H1 (cell line): ENCODE measurements at regions not wholly inside any gene's neighbourhood (a gene's known extent, or its start where the extent isn't known, plus 50 kb on each side); places are given as distances from the start of the nearest gene placed in this dataset.
A peak's percentile ranks its signal among the peaks of the same experiment; 100 is the strongest.

Experiments
- CTCF ChIA-PET: fragments of 300-600 bp; sonication (Branson Sonifier 250); formaldehyde crosslinking; loops from one replicate; lab custom pipeline; 2021; ENCODE audit not compliant: partially characterized antibody; lab: Charles Lee
- POLR2A ChIA-PET: fragments of 300-600 bp; sonication (Branson Sonifier 250); formaldehyde crosslinking; loops from one replicate; lab custom pipeline; 2021; ENCODE audit warnings: inconsistent platforms; ENCODE audit not compliant: partially characterized antibody; lab: Charles Lee
- DNase-seq, 2 experiments: peaks; one replicate each; pipeline versions ENCODE4 v3.0.0 to v3.0.0-alpha.2; 2010 to 2022; ENCODE audit warnings: low spot score in 2 of 2, low read depth in 1 of 2, mixed read lengths in 1 of 2
- FAIRE-seq: peaks from 2 replicates; lab custom pipeline; 2011; peaks lifted over from hg19 to GRCh38; lab: Jason Lieb, UNC
- H2AFZ ChIP-seq: 2 replicates; pipeline ENCODE4 v1.8.1; 2012; ENCODE audit warnings: low read length, inconsistent platforms
- H2AK5ac ChIP-seq: 2 replicates; pipeline ENCODE4 v1.6.1; 2013; ENCODE audit warnings: low read depth, low read length
- H2BK120ac ChIP-seq: replicated peaks from 2 replicates; pipeline ENCODE3; 2013; ENCODE audit warnings: low read depth, low read length, inconsistent platforms
- H2BK12ac ChIP-seq: 2 replicates; pipeline ENCODE4 v1.6.1; 2013; ENCODE audit warnings: low read depth, low read length
- H2BK15ac ChIP-seq: 2 replicates; pipeline ENCODE4 v1.6.1; 2013; ENCODE audit warnings: low read length
- H2BK20ac ChIP-seq: 2 replicates; pipeline ENCODE4 v1.6.1; 2013; ENCODE audit warnings: low read length
- H2BK5ac ChIP-seq: 2 replicates; pipeline ENCODE4 v1.6.1; 2013; ENCODE audit warnings: low read depth, low read length
- H3K14ac ChIP-seq: 2 replicates; pipeline ENCODE4 v1.6.1; 2013; ENCODE audit warnings: inconsistent platforms; ENCODE audit not compliant: insufficient read length
- H3K18ac ChIP-seq: 2 replicates; pipeline ENCODE4 v1.6.1; 2013; ENCODE audit warnings: low read length; ENCODE audit errors: extremely low read depth
- H3K23ac ChIP-seq: 2 replicates; pipeline ENCODE4 v1.6.1; 2013; ENCODE audit warnings: inconsistent platforms; ENCODE audit not compliant: insufficient read length
- H3K23me2 ChIP-seq: 2 replicates; pipeline ENCODE4 v1.6.1; 2013; ENCODE audit warnings: low read depth, low read length
- H3K27ac ChIP-seq: 2 replicates; pipeline ENCODE4 v1.6.1; 2011; ENCODE audit warnings: low read depth, low read length, inconsistent platforms
- H3K27me3 ChIP-seq, 4 experiments: replicated peaks in 1 of 4; 1 replicate in 1 of 4; 2 replicates in 3 of 4; pipeline versions ENCODE4 v1.6.1 to v1.8.1; 2011 to 2013; ENCODE audit warnings: low read length in 3 of 4, mild to moderate bottlenecking in 3 of 4, inconsistent platforms in 2 of 4, mixed read lengths in 2 of 4, moderate library complexity in 1 of 4; ENCODE audit not compliant: control insufficient read depth in 3 of 4, insufficient read depth in 3 of 4; ENCODE audit errors: extremely low read depth in 1 of 4
- H3K36me3 ChIP-seq, 4 experiments: 2 replicates each; pipeline versions ENCODE4 v1.6.1 to v1.8.1; 2011 to 2013; ENCODE audit warnings: mild to moderate bottlenecking in 4 of 4, low read length in 3 of 4, moderate library complexity in 2 of 4, control low read depth in 1 of 4, inconsistent platforms in 1 of 4; ENCODE audit not compliant: insufficient read depth in 4 of 4, control insufficient read depth in 2 of 4
- H3K4ac ChIP-seq: replicated peaks from 2 replicates; pipeline ENCODE3; 2013; ENCODE audit warnings: low read length, low read depth, mixed read lengths, inconsistent platforms; ENCODE audit not compliant: insufficient read length
- H3K4me1 ChIP-seq, 4 experiments: replicated peaks in 1 of 4; 1 replicate in 1 of 4; 2 replicates in 3 of 4; pipeline versions ENCODE4 v1.6.1 to v1.8.1; 2011 to 2013; ENCODE audit warnings: low read length in 3 of 4, inconsistent platforms in 2 of 4, mixed read lengths in 1 of 4; ENCODE audit not compliant: insufficient read depth in 4 of 4, control insufficient read depth in 3 of 4
- H3K4me2 ChIP-seq, 2 experiments: 2 replicates each; pipeline versions ENCODE4 v1.6.1 to v1.8.1; 2011 to 2013; ENCODE audit warnings: low read depth in 2 of 2, low read length in 2 of 2, control low read depth in 1 of 2, inconsistent platforms in 1 of 2, mild to moderate bottlenecking in 1 of 2; ENCODE audit not compliant: insufficient read depth in 1 of 2
- H3K4me3 ChIP-seq, 4 experiments: fragments of 200-600, 300-600 bp in 1 of 4; sonication (generic), shearing (Covaris generic), sonication (Bioruptor Twin) in 1 of 4; 2 replicates each; pipeline versions ENCODE4 v1.5.1 to v1.8.1; 2011 to 2016; ENCODE audit warnings: low read length in 4 of 4, low read depth in 3 of 4, control low read depth in 2 of 4, inconsistent platforms in 2 of 4, mild to moderate bottlenecking in 2 of 4, mixed read lengths in 1 of 4, moderate library complexity in 1 of 4; ENCODE audit not compliant: insufficient read depth in 2 of 4; ENCODE audit errors: extremely low read depth in 1 of 4
- H3K56ac ChIP-seq: replicated peaks from 2 replicates; pipeline ENCODE3; 2013; ENCODE audit warnings: low read depth, mild to moderate bottlenecking, mixed read lengths, low read length, inconsistent platforms; ENCODE audit not compliant: insufficient read length
- H3K79me1 ChIP-seq: 2 replicates; pipeline ENCODE4 v1.6.1; 2013; ENCODE audit warnings: low read depth, low read length, control low read depth
- H3K79me2 ChIP-seq, 2 experiments: 2 replicates each; pipeline versions ENCODE4 v1.6.1 to v1.8.1; 2012 to 2013; ENCODE audit warnings: low read length in 2 of 2, mild to moderate bottlenecking in 2 of 2, inconsistent platforms in 1 of 2; ENCODE audit not compliant: insufficient read depth in 2 of 2, control insufficient read depth in 1 of 2
- H3K9ac ChIP-seq, 4 experiments: replicated peaks in 1 of 4; 1 replicate in 1 of 4; 2 replicates in 3 of 4; pipeline versions ENCODE4 v1.6.1 to v1.8.1; 2011 to 2013; ENCODE audit warnings: low read depth in 3 of 4, low read length in 3 of 4, control low read depth in 2 of 4, mild to moderate bottlenecking in 2 of 4, moderate library complexity in 2 of 4, inconsistent platforms in 1 of 4; ENCODE audit errors: extremely low read depth in 1 of 4
- H3K9me3 ChIP-seq, 2 experiments: 2 replicates each; pipeline versions ENCODE4 v1.6.1 to v1.8.1; 2012 to 2013; ENCODE audit warnings: mild to moderate bottlenecking in 2 of 2, moderate library complexity in 2 of 2, control low read depth in 1 of 2, inconsistent platforms in 1 of 2, low read depth in 1 of 2, low read length in 1 of 2, mixed read lengths in 1 of 2; ENCODE audit not compliant: insufficient read depth in 2 of 2
- H4K20me1 ChIP-seq, 2 experiments: replicated peaks in 1 of 2; 2 replicates each; pipeline versions ENCODE3 to v1.8.1; 2011 to 2013; ENCODE audit warnings: inconsistent platforms in 2 of 2, low read length in 2 of 2, mild to moderate bottlenecking in 1 of 2; ENCODE audit not compliant: insufficient read depth in 2 of 2, control insufficient read depth in 1 of 2
- H4K5ac ChIP-seq: 2 replicates; pipeline ENCODE4 v1.6.1; 2013; ENCODE audit warnings: low read length, low read depth, mixed read lengths, inconsistent platforms; ENCODE audit not compliant: insufficient read length
- H4K8ac ChIP-seq: 2 replicates; pipeline ENCODE4 v1.8.0; 2013; ENCODE audit warnings: mild to moderate bottlenecking, moderate library complexity, low read length, inconsistent platforms; ENCODE audit not compliant: insufficient read depth; ENCODE audit errors: extremely low read depth
- H4K91ac ChIP-seq: replicated peaks from 2 replicates; pipeline ENCODE3; 2013; ENCODE audit warnings: low read length, mixed read lengths, inconsistent platforms; ENCODE audit not compliant: insufficient read length
- ATF3 ChIP-seq: IDR thresholded peaks from 2 replicates; pipeline ENCODE4 v1.6.1; 2011; ENCODE audit warnings: low read depth, mild to moderate bottlenecking, low read length; ENCODE audit not compliant: insufficient read depth
- BRCA1 ChIP-seq: IDR thresholded peaks from 2 replicates; pipeline ENCODE4 v1.6.1; 2012; ENCODE audit warnings: low read depth, low read length, improper control_type of control experiment
- CBX8 ChIP-seq: fragments of 300-800, 300-1000 bp; sonication (generic); IDR thresholded peaks from 2 replicates; pipeline ENCODE4 v1.7.1; 2016; ENCODE audit warnings: low read depth, low read length, borderline replicate concordance
- CHD1 ChIP-seq: IDR thresholded peaks from 2 replicates; pipeline ENCODE4 v1.6.1; 2012; ENCODE audit warnings: low read depth, low read length, improper control_type of control experiment
- CHD2 ChIP-seq: IDR thresholded peaks from 2 replicates; pipeline ENCODE4 v1.6.1; 2012; ENCODE audit warnings: low read length, improper control_type of control experiment
- EZH2 ChIP-seq: fragments of 200-600 bp; sonication (generic); IDR thresholded peaks from 2 replicates; pipeline ENCODE4 v1.7.1; 2012; ENCODE audit warnings: low read depth, mild to moderate bottlenecking, moderate library complexity, low read length, inconsistent platforms; ENCODE audit not compliant: severe bottlenecking
- HDAC2 ChIP-seq, 2 experiments: fragments of 300-600 bp in 1 of 2; sonication (generic) in 1 of 2; IDR thresholded peaks; 2 replicates each; pipeline ENCODE4 v1.6.1; 2011 to 2012; ENCODE audit warnings: low read depth in 2 of 2, low read length in 2 of 2, mild to moderate bottlenecking in 2 of 2, moderate library complexity in 2 of 2, borderline replicate concordance in 1 of 2, inconsistent platforms in 1 of 2
- KDM5A ChIP-seq: fragments of 200-600 bp; IDR thresholded peaks from 2 replicates; pipeline ENCODE4 v1.7.1; 2012; ENCODE audit warnings: mild to moderate bottlenecking, low read length, inconsistent platforms, mixed read lengths
- MAFK ChIP-seq: IDR thresholded peaks from 2 replicates; pipeline ENCODE4 v1.6.1; 2012; ENCODE audit warnings: low read depth, mild to moderate bottlenecking, improper control_type of control experiment, low read length
- RAD21 ChIP-seq, 2 experiments: IDR thresholded peaks in 1 of 2; conservative IDR thresholded peaks in 1 of 2; 2 replicates each; pipeline ENCODE4 v1.6.1; 2011; ENCODE audit warnings: low read depth in 2 of 2, low read length in 2 of 2, improper control_type of control experiment in 1 of 2, inconsistent platforms in 1 of 2, mild to moderate bottlenecking in 1 of 2, moderate library complexity in 1 of 2
- RFX5 ChIP-seq: IDR thresholded peaks from 2 replicates; pipeline ENCODE4 v1.6.1; 2011; ENCODE audit warnings: low read depth, low read length, improper control_type of control experiment, borderline replicate concordance
- ZNF274 ChIP-seq: IDR thresholded peaks from 2 replicates; pipeline ENCODE4 v1.7.0; 2012; ENCODE audit warnings: low read length, borderline replicate concordance; ENCODE audit errors: extremely low read depth
- WGBS, 2 experiments: shearing (Covaris generic) in 1 of 2; methylation state at CpG; one replicate each; pipeline versions ENCODE4 v1.1.6 to v1.1.7; 2013 to 2015; ENCODE audit warnings: low lambda C conversion rate in 2 of 2, mixed read lengths in 2 of 2, inconsistent platforms in 1 of 2, low coverage in 1 of 2, missing lambda C conversion rate in 1 of 2; ENCODE audit not compliant: insufficient replicate concordance in 2 of 2, insufficient coverage in 1 of 2, insufficient read length in 1 of 2; ENCODE audit errors: extremely low coverage in 1 of 2, missing lambda C conversion rate in 1 of 2; 5-methylcytosine and 5-hydroxymethylcytosine counted together

- Histone ChIP-seq H2BK5ac (no peak overlapping the region), H2BK120ac (no peak overlapping the region), H3K18ac (no peak overlapping the region), H4K20me1 (no peaks in the 10 kb centered on the region), H3K27me3 (no peaks in the 10 kb centered on the region), H3K56ac (no peak overlapping the region), H4K8ac (no peak overlapping the region), H3K9ac (0 out of 7 replicates have a peak overlapping the region, but pooled peaks of 1 of the 4 experiments have one; percentile 2), H2BK12ac (no peak overlapping the region), H3K9me3 (no peaks in the 10 kb centered on the region), H2BK15ac (no peak overlapping the region), H3K79me2 (no peaks in the 10 kb centered on the region), H3K36me3 (no peaks in the 10 kb centered on the region), H3K79me1 (no peaks in the 10 kb centered on the region), H3K23ac (no peak overlapping the region), H3K4ac (no peak overlapping the region), H3K27ac (no peak overlapping the region), H4K5ac (no peak overlapping the region), H3K4me2 (no peak overlapping the region), H4K91ac (no peak overlapping the region), H3K23me2 (no peaks in the 10 kb centered on the region; the same call in 1 of the 2 replicates), H3K14ac (no peak overlapping the region), H3K4me1 (peaks cover 7 to 18% (median 10%) of the 10 kb centered on the region in 4 experiments; a peak in 6 of 7 replicates), H3K4me3 (no peak overlapping the region), H2BK20ac (no peak overlapping the region), H2AFZ (0 out of 2 replicates have a peak overlapping the region, but pooled peaks have one; percentile 48), H2AK5ac (no peak overlapping the region)
- FAIRE-seq (no peak), DNase-seq (no peak)
- POLR2A ChIA-PET: no interaction called here
- CTCF ChIA-PET: interaction anchor here (0.6 to 0.9 kb wide), 2 partner anchors 26 to 130 kb away, joined by 3 read pairs; no protein-coding TSS in a partner anchor
- WGBS, 2 experiments: 85% methylated on average over 10 of the region's 10 CpGs; no CpG with 5 or more reads in 1 of the 2 experiments
- TF ChIP-seq RFX5 (no peak), HDAC2 (IDR thresholded peaks at IDR 0.05; ENCODE audit: borderline replicate concordance in 1 of 2, low read depth in 2 of 2, low read length in 2 of 2) (no peak), KDM5A (no peak), CHD1 (no peak), ZNF274 (no peak), EZH2 (no peak), CHD2 (no peak), MAFK (no peak), ATF3 (no peak), CBX8 (no peak), RAD21 (IDR thresholded peaks at IDR 0.05 in 1 of 2, conservative IDR thresholded peaks at IDR 0.05 in 1 of 2; ENCODE audit: low read depth in 2 of 2, low read length in 2 of 2) (no peak), BRCA1 (no peak)
Measured at GRCh38 chr12:67515679-67516340, 132.7 kb upstream of the DYRK2 start.
